SK-N-SH treated with all-trans-retinoic acid at 6 μM for 48 hours (cell line): ENCODE measurements at regions not wholly inside any gene's neighbourhood (a gene's known extent, or its start where the extent isn't known, plus 50 kb on each side); places are given as distances from the start of the nearest gene placed in this dataset.

Experiments
- ATAC-seq: fragments of 200-7000 bp; cut with Tn5 transposase; 3 replicates; pipeline ENCODE4 v1.9.1; 2020; ENCODE audit warnings: mild to moderate bottlenecking, moderate library complexity
- ARNTL ChIP-seq: fragments of 450-650 bp; formaldehyde crosslinking; IDR thresholded peaks from 2 replicates; pipeline ENCODE4 v1.5.0; 2020; ENCODE audit warnings: low read depth, mild to moderate bottlenecking, moderate library complexity, borderline replicate concordance
- BACH2 ChIP-seq: fragments of 250-450 bp; sonication (Bioruptor Pico); IDR thresholded peaks from 2 replicates; pipeline ENCODE4 v1.9.0; 2021; ENCODE audit warnings: mild to moderate bottlenecking, borderline replicate concordance
- CSDC2 ChIP-seq: fragments of 250-450 bp; sonication (Bioruptor Pico); IDR thresholded peaks from 2 replicates; pipeline ENCODE4 v1.5.0; 2020; ENCODE audit warnings: mild to moderate bottlenecking, moderate library complexity
- GLIS3 ChIP-seq: fragments of 250-450 bp; sonication (Bioruptor Pico); IDR thresholded peaks from 2 replicates; pipeline ENCODE4 v1.5.0; 2020; ENCODE audit warnings: mild to moderate bottlenecking, moderate library complexity
- ISL1 ChIP-seq: fragments of 250-450 bp; sonication (Bioruptor Pico); IDR thresholded peaks from 2 replicates; pipeline ENCODE4 v2.1.2; 2022; ENCODE audit warnings: mild to moderate bottlenecking, moderate library complexity
- OSR1 ChIP-seq: fragments of 250-450 bp; sonication (Bioruptor Pico); IDR thresholded peaks from 2 replicates; pipeline ENCODE4 v1.8.0; 2022; ENCODE audit warnings: moderate library complexity, mild to moderate bottlenecking, inconsistent platforms
- PPARA ChIP-seq: fragments of 250-450 bp; sonication (Bioruptor Pico); IDR thresholded peaks from 2 replicates; pipeline ENCODE4 v1.5.0; 2020; ENCODE audit warnings: mild to moderate bottlenecking, borderline replicate concordance
- RARB ChIP-seq: fragments of 250-450 bp; sonication (Bioruptor Pico); IDR thresholded peaks from 2 replicates; pipeline ENCODE4 v1.8.0; 2021; ENCODE audit warnings: mild to moderate bottlenecking, moderate library complexity
- SNAI2 ChIP-seq: fragments of 250-450 bp; sonication (Bioruptor Pico); IDR thresholded peaks from 2 replicates; pipeline ENCODE4 v1.5.0; 2020; ENCODE audit warnings: mild to moderate bottlenecking, moderate library complexity
- TCF4 ChIP-seq: fragments of 250-450 bp; sonication (Bioruptor Pico); IDR thresholded peaks from 2 replicates; pipeline ENCODE4 v1.8.0; 2021; ENCODE audit warnings: mild to moderate bottlenecking, moderate library complexity, borderline replicate concordance
- TOX ChIP-seq: fragments of 250-450 bp; sonication (Bioruptor Pico); IDR thresholded peaks from 2 replicates; pipeline ENCODE4 v1.8.0; 2021; ENCODE audit warnings: mild to moderate bottlenecking, moderate library complexity, borderline replicate concordance
- ZC3H10 ChIP-seq: fragments of 250-450 bp; sonication (Bioruptor Pico); IDR thresholded peaks from 2 replicates; pipeline ENCODE4 v1.5.1; 2021; ENCODE audit warnings: mild to moderate bottlenecking, moderate library complexity
- ZFP30 ChIP-seq: fragments of 450-650 bp; formaldehyde crosslinking; IDR thresholded peaks from 2 replicates; pipeline ENCODE4 v1.5.0; 2022; ENCODE audit warnings: mild to moderate bottlenecking, moderate library complexity
- ZNF70 ChIP-seq: fragments of 450-650 bp; formaldehyde crosslinking; IDR thresholded peaks from 2 replicates; pipeline ENCODE4 v1.5.0; 2020; ENCODE audit warnings: mild to moderate bottlenecking, moderate library complexity
- ZNF8 ChIP-seq: fragments of 450-650 bp; formaldehyde crosslinking; IDR thresholded peaks from 2 replicates; pipeline ENCODE4 v1.5.0; 2020; ENCODE audit warnings: mild to moderate bottlenecking, moderate library complexity
- TF ChIP-seq, protein P1 (sequence below): fragments of 250-450 bp; sonication (Bioruptor Pico); IDR thresholded peaks from 2 replicates; pipeline ENCODE4 v1.5.0; 2020; ENCODE audit warnings: mild to moderate bottlenecking, moderate library complexity
- TF ChIP-seq, protein P2 (sequence below): fragments of 250-450 bp; sonication (Bioruptor Pico); IDR thresholded peaks from 2 replicates; pipeline ENCODE4 v1.8.0; 2020; ENCODE audit warnings: mild to moderate bottlenecking, moderate library complexity, borderline replicate concordance
- TF ChIP-seq, protein P3 (sequence below): fragments of 250-450 bp; sonication (Bioruptor Pico); IDR thresholded peaks from 2 replicates; pipeline ENCODE4 v1.5.1; 2020; ENCODE audit warnings: low read depth, mild to moderate bottlenecking, moderate library complexity
- TF ChIP-seq, protein P4 (sequence below): fragments of 250-450 bp; sonication (Bioruptor Pico); IDR thresholded peaks from 2 replicates; pipeline ENCODE4 v1.8.0; 2021; ENCODE audit warnings: low read depth, mild to moderate bottlenecking, moderate library complexity, borderline replicate concordance
- TF ChIP-seq, protein P5 (sequence below): fragments of 250-450 bp; sonication (Bioruptor Pico); IDR thresholded peaks from 2 replicates; pipeline ENCODE4 v1.5.1; 2021; ENCODE audit warnings: mild to moderate bottlenecking, moderate library complexity

DNA sequence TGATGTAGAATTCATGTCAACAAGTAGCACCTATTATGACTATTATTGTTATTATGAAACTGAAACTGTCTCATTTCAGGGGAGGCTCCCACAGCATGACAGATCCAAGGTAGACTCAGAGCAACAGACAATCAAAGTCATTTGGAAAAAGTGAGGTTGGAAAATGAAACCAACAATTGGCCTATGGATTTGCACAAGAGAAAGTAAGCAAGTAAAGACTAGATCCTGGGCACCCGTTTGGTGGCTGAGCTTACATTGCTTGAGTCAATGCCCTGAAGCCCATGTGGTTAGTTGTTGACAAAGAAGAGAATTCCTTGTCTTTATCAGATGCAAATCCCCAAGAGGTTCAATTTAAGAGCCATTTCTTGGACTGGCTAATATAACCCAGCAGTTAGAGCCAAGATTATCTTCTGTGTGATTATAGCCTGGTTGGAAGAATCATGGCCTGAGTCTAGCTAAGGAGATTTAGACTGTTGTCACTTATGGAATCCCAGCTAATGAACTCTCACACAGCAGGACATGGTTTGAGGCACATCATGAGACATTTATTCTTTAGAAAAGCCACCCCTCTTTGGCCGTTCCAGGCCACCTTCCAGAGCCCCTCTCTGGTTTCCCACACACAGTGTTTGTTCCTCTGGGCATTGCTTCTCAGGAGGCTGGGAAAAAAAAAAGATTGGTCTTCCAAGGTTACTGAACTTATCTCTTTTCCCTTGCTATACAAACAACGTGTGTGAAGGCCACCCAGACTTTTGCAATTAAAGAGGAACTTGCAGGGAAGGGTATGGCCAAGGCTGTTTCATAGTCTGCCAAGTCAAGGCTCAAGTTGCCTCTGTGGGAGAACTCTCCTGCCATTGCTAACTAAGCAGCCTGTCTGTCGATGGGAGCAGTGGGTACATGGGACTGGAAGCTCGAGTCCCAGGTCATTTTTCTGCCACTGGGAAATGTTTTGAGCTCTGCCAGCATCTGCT, 399.5 kb downstream of the ENC1 start (continued):
- TF ChIP-seq, protein P1, sequence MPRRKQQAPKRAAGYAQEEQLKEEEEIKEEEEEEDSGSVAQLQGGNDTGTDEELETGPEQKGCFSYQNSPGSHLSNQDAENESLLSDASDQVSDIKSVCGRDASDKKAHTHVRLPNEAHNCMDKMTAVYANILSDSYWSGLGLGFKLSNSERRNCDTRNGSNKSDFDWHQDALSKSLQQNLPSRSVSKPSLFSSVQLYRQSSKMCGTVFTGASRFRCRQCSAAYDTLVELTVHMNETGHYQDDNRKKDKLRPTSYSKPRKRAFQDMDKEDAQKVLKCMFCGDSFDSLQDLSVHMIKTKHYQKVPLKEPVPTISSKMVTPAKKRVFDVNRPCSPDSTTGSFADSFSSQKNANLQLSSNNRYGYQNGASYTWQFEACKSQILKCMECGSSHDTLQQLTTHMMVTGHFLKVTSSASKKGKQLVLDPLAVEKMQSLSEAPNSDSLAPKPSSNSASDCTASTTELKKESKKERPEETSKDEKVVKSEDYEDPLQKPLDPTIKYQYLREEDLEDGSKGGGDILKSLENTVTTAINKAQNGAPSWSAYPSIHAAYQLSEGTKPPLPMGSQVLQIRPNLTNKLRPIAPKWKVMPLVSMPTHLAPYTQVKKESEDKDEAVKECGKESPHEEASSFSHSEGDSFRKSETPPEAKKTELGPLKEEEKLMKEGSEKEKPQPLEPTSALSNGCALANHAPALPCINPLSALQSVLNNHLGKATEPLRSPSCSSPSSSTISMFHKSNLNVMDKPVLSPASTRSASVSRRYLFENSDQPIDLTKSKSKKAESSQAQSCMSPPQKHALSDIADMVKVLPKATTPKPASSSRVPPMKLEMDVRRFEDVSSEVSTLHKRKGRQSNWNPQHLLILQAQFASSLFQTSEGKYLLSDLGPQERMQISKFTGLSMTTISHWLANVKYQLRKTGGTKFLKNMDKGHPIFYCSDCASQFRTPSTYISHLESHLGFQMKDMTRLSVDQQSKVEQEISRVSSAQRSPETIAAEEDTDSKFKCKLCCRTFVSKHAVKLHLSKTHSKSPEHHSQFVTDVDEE = no peak
- TF ChIP-seq, all 23 proteins: peak for 0

DNA sequence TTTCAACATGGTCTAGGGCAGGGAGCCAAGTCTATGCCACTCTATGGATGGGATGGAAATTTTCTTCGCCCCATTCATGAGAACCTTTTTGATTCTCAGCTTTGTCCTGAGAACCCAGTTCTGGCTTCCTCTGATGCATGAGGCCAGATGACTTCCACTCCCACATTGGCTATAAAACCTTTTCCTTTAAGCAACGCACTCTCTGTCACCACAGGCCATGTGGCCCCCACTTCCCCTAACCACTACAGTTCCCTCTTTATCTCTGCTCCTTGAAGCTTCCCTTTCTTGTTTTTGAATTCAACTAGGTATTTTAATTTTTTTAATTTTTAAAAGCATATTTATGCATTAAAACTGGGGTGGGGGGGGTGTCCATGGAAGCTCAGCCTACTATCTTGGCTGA, 401.3 kb downstream of the ENC1 start:
- no peak for ATAC-seq
- no peak for TF ChIP-seq SNAI2 (CRISPR knock-in tag)
- TF ChIP-seq ZNF70 = no peak
- TF ChIP-seq, protein P2, sequence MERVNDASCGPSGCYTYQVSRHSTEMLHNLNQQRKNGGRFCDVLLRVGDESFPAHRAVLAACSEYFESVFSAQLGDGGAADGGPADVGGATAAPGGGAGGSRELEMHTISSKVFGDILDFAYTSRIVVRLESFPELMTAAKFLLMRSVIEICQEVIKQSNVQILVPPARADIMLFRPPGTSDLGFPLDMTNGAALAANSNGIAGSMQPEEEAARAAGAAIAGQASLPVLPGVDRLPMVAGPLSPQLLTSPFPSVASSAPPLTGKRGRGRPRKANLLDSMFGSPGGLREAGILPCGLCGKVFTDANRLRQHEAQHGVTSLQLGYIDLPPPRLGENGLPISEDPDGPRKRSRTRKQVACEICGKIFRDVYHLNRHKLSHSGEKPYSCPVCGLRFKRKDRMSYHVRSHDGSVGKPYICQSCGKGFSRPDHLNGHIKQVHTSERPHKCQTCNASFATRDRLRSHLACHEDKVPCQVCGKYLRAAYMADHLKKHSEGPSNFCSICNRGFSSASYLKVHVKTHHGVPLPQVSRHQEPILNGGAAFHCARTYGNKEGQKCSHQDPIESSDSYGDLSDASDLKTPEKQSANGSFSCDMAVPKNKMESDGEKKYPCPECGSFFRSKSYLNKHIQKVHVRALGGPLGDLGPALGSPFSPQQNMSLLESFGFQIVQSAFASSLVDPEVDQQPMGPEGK (CRISPR knock-in tag) = no peak
- TF ChIP-seq, protein P3, sequence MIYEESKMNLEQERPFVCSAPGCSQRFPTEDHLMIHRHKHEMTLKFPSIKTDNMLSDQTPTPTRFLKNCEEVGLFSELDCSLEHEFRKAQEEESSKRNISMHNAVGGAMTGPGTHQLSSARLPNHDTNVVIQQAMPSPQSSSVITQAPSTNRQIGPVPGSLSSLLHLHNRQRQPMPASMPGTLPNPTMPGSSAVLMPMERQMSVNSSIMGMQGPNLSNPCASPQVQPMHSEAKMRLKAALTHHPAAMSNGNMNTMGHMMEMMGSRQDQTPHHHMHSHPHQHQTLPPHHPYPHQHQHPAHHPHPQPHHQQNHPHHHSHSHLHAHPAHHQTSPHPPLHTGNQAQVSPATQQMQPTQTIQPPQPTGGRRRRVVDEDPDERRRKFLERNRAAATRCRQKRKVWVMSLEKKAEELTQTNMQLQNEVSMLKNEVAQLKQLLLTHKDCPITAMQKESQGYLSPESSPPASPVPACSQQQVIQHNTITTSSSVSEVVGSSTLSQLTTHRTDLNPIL = no peak

DNA sequence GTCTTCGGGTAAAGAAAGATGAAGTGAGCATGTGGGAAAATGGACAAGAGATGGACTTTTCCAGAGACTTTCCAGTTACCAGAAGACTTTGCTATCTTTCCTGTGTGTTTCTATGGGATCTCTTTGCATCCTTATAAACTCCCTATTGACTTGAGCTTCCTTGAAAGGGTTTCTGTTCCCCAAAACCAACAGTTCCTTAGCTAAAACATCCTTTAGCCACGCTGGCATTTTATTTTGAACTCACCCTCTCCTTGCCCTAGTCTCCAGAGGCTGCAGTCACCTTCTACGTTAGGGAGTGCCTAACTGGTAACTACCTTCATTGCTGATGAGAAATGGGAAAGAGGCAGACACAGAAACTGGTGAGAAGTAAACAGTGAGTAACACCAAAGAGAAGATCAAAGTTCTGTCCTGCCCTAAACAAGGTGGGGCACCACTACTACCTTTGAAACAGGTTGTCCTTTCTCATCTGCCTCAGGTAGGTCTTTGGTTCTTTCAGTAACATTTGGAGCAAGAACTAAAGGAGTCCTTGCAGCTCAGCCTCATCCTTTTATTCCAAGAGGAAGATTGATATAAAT, 402.9 kb downstream of the ENC1 start:
- ATAC-seq = no peak
- TF ChIP-seq, protein P4, sequence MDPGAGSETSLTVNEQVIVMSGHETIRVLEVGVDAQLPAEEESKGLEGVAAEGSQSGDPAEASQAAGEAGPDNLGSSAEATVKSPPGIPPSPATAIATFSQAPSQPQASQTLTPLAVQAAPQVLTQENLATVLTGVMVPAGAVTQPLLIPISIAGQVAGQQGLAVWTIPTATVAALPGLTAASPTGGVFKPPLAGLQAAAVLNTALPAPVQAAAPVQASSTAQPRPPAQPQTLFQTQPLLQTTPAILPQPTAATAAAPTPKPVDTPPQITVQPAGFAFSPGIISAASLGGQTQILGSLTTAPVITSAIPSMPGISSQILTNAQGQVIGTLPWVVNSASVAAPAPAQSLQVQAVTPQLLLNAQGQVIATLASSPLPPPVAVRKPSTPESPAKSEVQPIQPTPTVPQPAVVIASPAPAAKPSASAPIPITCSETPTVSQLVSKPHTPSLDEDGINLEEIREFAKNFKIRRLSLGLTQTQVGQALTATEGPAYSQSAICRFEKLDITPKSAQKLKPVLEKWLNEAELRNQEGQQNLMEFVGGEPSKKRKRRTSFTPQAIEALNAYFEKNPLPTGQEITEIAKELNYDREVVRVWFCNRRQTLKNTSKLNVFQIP (CRISPR knock-in tag) = no peak
- TF ChIP-seq, protein P2 (CRISPR knock-in tag) = no peak
- TF ChIP-seq, all 23 proteins: peak for 0

DNA sequence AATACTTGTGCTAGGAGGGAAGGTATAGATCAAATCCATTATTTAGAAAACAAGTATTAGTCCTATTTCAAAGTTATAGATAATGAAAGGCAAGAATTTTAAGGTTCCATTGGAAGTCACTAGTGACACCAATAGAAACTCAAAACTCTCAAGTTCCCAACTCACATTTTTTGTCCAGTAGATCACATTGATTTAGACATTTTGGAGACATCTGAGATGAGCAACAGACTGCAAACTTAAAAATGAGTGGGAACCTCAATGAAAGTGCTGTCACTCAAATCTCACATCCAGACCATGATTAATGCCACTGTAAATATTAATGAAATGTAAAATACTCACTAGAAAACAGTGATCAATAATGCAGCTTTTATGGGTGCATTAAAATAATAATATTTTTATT, 405.0 kb downstream of the ENC1 start:
- no peak for ATAC-seq
- no peak for TF ChIP-seq ARNTL (CRISPR knock-in tag)
- no peak for TF ChIP-seq ZNF8 (CRISPR knock-in tag)
- TF ChIP-seq PPARA (CRISPR knock-in tag) = no peak
- TF ChIP-seq CSDC2 (CRISPR knock-in tag) = no peak
- no peak for TF ChIP-seq GLIS3 (CRISPR knock-in tag)
- no peak for TF ChIP-seq OSR1
- no peak for TF ChIP-seq ZFP30
- TF ChIP-seq RARB = no peak
- no peak for TF ChIP-seq ISL1 (CRISPR knock-in tag)
- TF ChIP-seq TOX (CRISPR knock-in tag) = no peak
- TF ChIP-seq TCF4 (CRISPR knock-in tag) = no peak
- TF ChIP-seq, protein P5, sequence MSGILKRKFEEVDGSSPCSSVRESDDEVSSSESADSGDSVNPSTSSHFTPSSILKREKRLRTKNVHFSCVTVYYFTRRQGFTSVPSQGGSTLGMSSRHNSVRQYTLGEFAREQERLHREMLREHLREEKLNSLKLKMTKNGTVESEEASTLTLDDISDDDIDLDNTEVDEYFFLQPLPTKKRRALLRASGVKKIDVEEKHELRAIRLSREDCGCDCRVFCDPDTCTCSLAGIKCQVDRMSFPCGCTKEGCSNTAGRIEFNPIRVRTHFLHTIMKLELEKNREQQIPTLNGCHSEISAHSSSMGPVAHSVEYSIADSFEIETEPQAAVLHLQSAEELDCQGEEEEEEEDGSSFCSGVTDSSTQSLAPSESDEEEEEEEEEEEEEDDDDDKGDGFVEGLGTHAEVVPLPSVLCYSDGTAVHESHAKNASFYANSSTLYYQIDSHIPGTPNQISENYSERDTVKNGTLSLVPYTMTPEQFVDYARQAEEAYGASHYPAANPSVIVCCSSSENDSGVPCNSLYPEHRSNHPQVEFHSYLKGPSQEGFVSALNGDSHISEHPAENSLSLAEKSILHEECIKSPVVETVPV = no peak
- TF ChIP-seq, protein P3 = no peak
- no peak for TF ChIP-seq ZC3H10 (CRISPR knock-in tag)
- no peak for TF ChIP-seq ZNF70
- TF ChIP-seq, protein P2 (CRISPR knock-in tag) = no peak
- no peak for TF ChIP-seq BACH2 (CRISPR knock-in tag)
